HUDEP-2 (cell line): ENCODE measurements at regions not wholly inside any gene's neighbourhood (a gene's known extent, or its start where the extent isn't known, plus 50 kb on each side); places are given as distances from the start of the nearest gene placed in this dataset.
"Not testable (repeated sequence)": the region's sequence is repeated elsewhere in the genome, so short reads cannot be mapped to it uniquely, and the experiment has no call there.

Experiments used
- DNase-seq, 76 experiments: peaks; one replicate each; lab custom pipeline; 2025; ENCODE audit not compliant: unreplicated experiment in 76 of 76; lab: John Stamatoyannopoulos, UW

GRCh38 chr7:51601461-51601860, 284.9 kb upstream of the COBL start:
- DNase-seq, result no peak

GRCh38 chr7:51599935-51600334, 283.3 kb upstream of the COBL start:
- not testable (repeated sequence) for DNase-seq

- DNase-seq, result no peak
These were observed 277.0 kb upstream of the COBL start for GRCh38 chr7:51593628-51594027.

GRCh38 chr7:51592842-51593599, 276.4 kb upstream of the COBL start:
- DNase-seq, result no peak

GRCh38 chr7:51591223-51591622, 274.6 kb upstream of the COBL start:
- DNase-seq, result no peak

- no peak for DNase-seq
These were observed 274.1 kb upstream of the COBL start for GRCh38 chr7:51590746-51591145.

GRCh38 chr7:51589111-51589510, 272.5 kb upstream of the COBL start:
- no peak for DNase-seq

GRCh38 chr7:51587604-51588003, 271.0 kb upstream of the COBL start:
- DNase-seq, result no peak

GRCh38 chr7:51577390-51577789, 260.8 kb upstream of the COBL start:
- DNase-seq, result no peak

GRCh38 chr7:51569581-51569980, 253.0 kb upstream of the COBL start:
- no peak for DNase-seq

- no peak for DNase-seq
These were observed 252.6 kb upstream of the COBL start for GRCh38 chr7:51569176-51569575.

- DNase-seq, result no peak
These were observed 234.5 kb upstream of the COBL start for GRCh38 chr7:51551070-51551469.

- no peak for DNase-seq
These were observed 228.5 kb upstream of the COBL start for GRCh38 chr7:51545131-51545530.

GRCh38 chr7:51543801-51544553, 227.4 kb upstream of the COBL start:
- DNase-seq, result no peak

- DNase-seq, result not testable (repeated sequence)
These were observed 224.3 kb upstream of the COBL start for GRCh38 chr7:51540906-51541305.

- DNase-seq, result no peak
These were observed 223.2 kb upstream of the COBL start for GRCh38 chr7:51539840-51540239.

GRCh38 chr7:51528172-51528571, 211.6 kb upstream of the COBL start:
- no peak for DNase-seq

- no peak for DNase-seq
These were observed 205.2 kb upstream of the COBL start for GRCh38 chr7:51521694-51522312.

GRCh38 chr7:51521054-51521453, 204.4 kb upstream of the COBL start:
- DNase-seq, result no peak

GRCh38 chr7:51518646-51519045, 202.0 kb upstream of the COBL start:
- no peak for DNase-seq

- no peak for DNase-seq
These were observed 200.6 kb upstream of the COBL start for GRCh38 chr7:51517187-51517586.

GRCh38 chr7:51501620-51502019, 185.0 kb upstream of the COBL start:
- DNase-seq, result no peak
